Esophagus muscularis mucosa (tissue), 4 donors: ENCODE measurements at regions not wholly inside any gene's neighbourhood (a gene's known extent, or its start where the extent isn't known, plus 50 kb on each side); places are given as distances from the start of the nearest gene placed in this dataset.

ENCODE experiments used
- DNase-seq: peaks from one replicate; pipeline ENCODE4 v3.0.0-alpha.2; 2017; ENCODE audit errors: extremely low spot score
- H3K27ac ChIP-seq, 4 donors: fragments of 200-600 bp; sonication (generic); replicated peaks in 1 of 4; 1 replicate in 3 of 4; 2 replicates in 1 of 4; pipeline ENCODE4 v1.5.1; 2016 to 2019; ENCODE audit warnings: mild to moderate bottlenecking in 1 of 4
- H3K27me3 ChIP-seq, 4 donors: fragments of 200-600 bp; sonication (generic); one replicate each; pipeline versions ENCODE4 v1.5.1 to v1.6.0; 2016 to 2019
- H3K36me3 ChIP-seq, 4 donors: fragments of 200-600 bp; sonication (generic); one replicate each; pipeline ENCODE4 v1.5.1; 2016 to 2019
- H3K4me1 ChIP-seq, 4 donors: fragments of 200-600 bp; sonication (generic); one replicate each; pipeline ENCODE4 v1.5.1; 2016 to 2019
- H3K4me3 ChIP-seq, 4 donors: fragments of 200-600 bp; sonication (generic); 1 replicate in 2 of 4; 2 replicates in 2 of 4; pipeline ENCODE4 v1.5.1; 2016 to 2019; ENCODE audit warnings: mild to moderate bottlenecking in 4 of 4, moderate library complexity in 1 of 4
- H3K9me3 ChIP-seq, 4 donors: fragments of 200-600 bp; sonication (generic); 1 replicate in 3 of 4; 2 replicates in 1 of 4; pipeline ENCODE4 v1.5.1; 2016 to 2019
- CTCF ChIP-seq, 3 experiments: fragments of 200-600 bp in 2 of 3; fragments of 450-650 bp in 1 of 3; sonication (generic) in 2 of 3; IDR thresholded peaks; one replicate each; pipeline ENCODE4 v1.5.1; 2017 to 2019; ENCODE audit warnings: antibody characterized with exemption in 3 of 3, mild to moderate bottlenecking in 2 of 3, moderate library complexity in 1 of 3
- EP300 ChIP-seq: sonication (generic); formaldehyde crosslinking; IDR thresholded peaks from one replicate; pipeline ENCODE4 v1.6.1; 2017; ENCODE audit warnings: antibody characterized with exemption
- POLR2A ChIP-seq: fragments of 450-650 bp; IDR thresholded peaks from one replicate; pipeline ENCODE4 v1.6.1; 2017; ENCODE audit warnings: antibody characterized with exemption, moderate library complexity, mild to moderate bottlenecking, low read depth
- POLR2AphosphoS5 ChIP-seq, 2 donors: sonication (generic); formaldehyde crosslinking; IDR thresholded peaks; one replicate each; pipeline ENCODE4 v1.6.1; 2017; ENCODE audit warnings: antibody characterized with exemption in 2 of 2
- WGBS: methylation state at CpG from one replicate; pipeline ENCODE4 v1.1.5; 2018; 5-methylcytosine and 5-hydroxymethylcytosine counted together
- intact Hi-C: fragments of 100-400 bp; cut with DNase I; formaldehyde crosslinking; loops from one replicate; pipeline ENCODE4 v1.15.1; 2023

DNA sequence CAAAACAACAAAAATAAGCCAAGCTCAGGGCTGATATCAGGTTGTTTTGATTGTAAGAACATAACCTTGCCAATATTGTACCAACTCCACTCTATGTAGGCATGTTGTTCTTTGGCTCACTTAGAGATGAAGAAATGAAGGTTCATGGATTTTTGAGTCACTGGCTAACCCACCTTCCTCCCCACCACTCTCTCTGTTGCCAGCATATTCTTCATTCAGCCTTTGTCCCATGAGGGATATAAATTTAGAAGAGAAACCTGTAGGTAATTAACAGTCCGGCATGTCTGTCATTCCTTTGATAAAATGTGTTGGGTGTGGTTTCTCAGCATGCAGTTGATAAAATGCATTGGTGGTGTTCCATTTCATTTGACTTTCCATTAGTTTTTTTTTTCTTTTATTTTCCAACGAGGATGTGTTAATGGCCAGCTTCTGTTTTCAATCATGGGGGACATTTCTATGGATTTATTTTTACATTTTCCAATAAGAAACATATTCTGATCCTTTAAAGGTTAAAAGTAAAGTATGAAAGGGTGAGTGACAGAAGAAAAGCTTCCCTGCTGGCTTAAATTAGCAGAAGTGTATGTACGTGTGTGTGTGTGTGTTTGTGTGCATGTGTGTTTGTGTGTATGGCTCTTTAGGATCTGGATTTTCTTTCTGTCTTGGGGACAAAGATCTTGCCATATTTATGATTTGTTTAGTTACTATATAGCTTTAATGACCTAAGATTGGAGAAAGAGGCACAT is 166.2 kb upstream of the KCNJ16 start:
- Histone ChIP-seq H3K27ac (no peak overlapping the region), H3K9me3 (no peaks in the 10 kb centered on the region), H3K27me3 (no peaks in the 10 kb centered on the region), H3K36me3 (no peaks in the 10 kb centered on the region), H3K4me3 (no peak overlapping the region), H3K4me1 (peaks cover 0 to 14% (median 5%) of the 10 kb centered on the region in 4 donors)
- no peak for TF ChIP-seq EP300
- TF ChIP-seq CTCF (IDR thresholded peaks at IDR 0.05), result no peak
- no peak for TF ChIP-seq POLR2AphosphoS5 (IDR thresholded peaks at IDR 0.05)
- no peak for TF ChIP-seq POLR2A
- WGBS, result 67% methylated on average over 3 of the region's 3 CpGs
- DNase-seq, result no peak
- intact Hi-C loops, result no loop called here

GRCh38 chr17:69909389-69909788 is 165.6 kb upstream of the KCNJ16 start:
- Histone ChIP-seq H3K9me3 (no peaks in the 10 kb centered on the region), H3K4me1 (peaks cover 0 to 16% (median 8%) of the 10 kb centered on the region in 4 donors), H3K27ac (no peak overlapping the region), H3K4me3 (no peak overlapping the region), H3K27me3 (no peaks in the 10 kb centered on the region), H3K36me3 (no peaks in the 10 kb centered on the region)
- intact Hi-C loops, result no loop called here
- DNase-seq, result no peak
- TF ChIP-seq POLR2AphosphoS5 (IDR thresholded peaks at IDR 0.05) (no peak), POLR2A (no peak), CTCF (IDR thresholded peaks at IDR 0.05) (no peak), EP300 (no peak)

DNA sequence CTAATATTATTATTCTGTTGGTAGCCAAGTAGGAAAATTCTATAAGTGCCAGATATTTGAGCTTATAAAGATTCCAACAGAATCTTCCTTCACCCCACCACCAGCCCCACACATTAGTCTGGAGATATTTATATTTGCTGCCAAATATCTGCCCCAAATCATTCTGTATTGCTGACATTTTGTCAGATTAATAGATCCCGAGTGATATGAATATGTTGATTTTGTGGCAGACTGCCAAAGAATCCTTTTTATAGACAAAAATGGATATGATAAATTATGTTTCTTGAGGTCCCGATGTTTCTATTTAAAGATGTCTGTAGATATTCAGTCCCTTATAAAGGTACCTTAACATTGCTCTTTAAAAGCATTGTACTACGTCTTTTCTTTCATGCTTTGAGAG is 162.2 kb upstream of the KCNJ16 start:
- 36% methylated on average over 3 of the region's 3 CpGs for WGBS
- TF ChIP-seq CTCF (IDR thresholded peaks at IDR 0.05) (no peak), EP300 (no peak), POLR2A (no peak), POLR2AphosphoS5 (IDR thresholded peaks at IDR 0.05) (no peak)
- DNase-seq, result no peak
- Histone ChIP-seq H3K27ac (peak overlapping the region; percentile 53 to 68 (median 58)), H3K9me3 (no peaks in the 10 kb centered on the region), H3K27me3 (no peaks in the 10 kb centered on the region), H3K4me1 (peaks cover 0 to 16% (median 8%) of the 10 kb centered on the region in 4 donors), H3K36me3 (no peaks in the 10 kb centered on the region), H3K4me3 (peak overlapping the region; percentile 13 to 37 (median 26))
- intact Hi-C loops, result loop anchor here (10.0 kb wide), 1 partner anchor 158 kb away; no protein-coding TSS in a partner anchor

DNA sequence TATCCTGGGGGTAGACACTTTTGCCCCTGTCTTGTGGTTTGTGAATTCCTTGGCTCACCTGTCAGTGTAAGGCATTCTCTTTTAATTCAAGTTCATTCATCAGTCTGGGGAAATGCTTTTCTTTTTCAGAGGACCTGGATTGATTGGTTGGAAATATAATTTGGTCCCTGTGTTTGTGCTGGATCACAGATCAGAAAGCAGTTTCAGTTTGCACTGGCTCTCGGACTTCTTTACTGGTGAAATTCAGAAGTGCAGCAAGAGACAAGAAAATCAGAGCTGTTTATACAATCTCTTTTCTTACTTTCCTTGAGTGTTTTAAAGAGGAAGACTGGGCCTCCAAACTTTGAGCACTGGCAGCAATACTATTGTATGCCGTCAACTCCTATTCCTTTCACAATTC is 161.8 kb upstream of the KCNJ16 start:
- H3K4me3 ChIP-seq, result peak overlapping the region; percentile 13 to 37 (median 26)
- H3K4me1 ChIP-seq, result peaks cover 0 to 16% (median 8%) of the 10 kb centered on the region in 4 donors
- H3K9me3 ChIP-seq, result no peaks in the 10 kb centered on the region
- no peak for DNase-seq
- peak overlapping the region; percentile 53 to 68 (median 58) for H3K27ac ChIP-seq
- H3K27me3 ChIP-seq, result no peaks in the 10 kb centered on the region
- TF ChIP-seq POLR2AphosphoS5 (IDR thresholded peaks at IDR 0.05) (no peak), POLR2A (no peak), EP300 (no peak), CTCF (IDR thresholded peaks at IDR 0.05) (peak in 1 of 3 experiments; percentile 43)
- intact Hi-C loops, result loop anchor here (10.0 kb wide), 1 partner anchor 158 kb away; no protein-coding TSS in a partner anchor
- no peaks in the 10 kb centered on the region for H3K36me3 ChIP-seq
- 27% methylated on average over 2 of the region's 2 CpGs for WGBS
